ENCODE measurements at regions not wholly inside any gene's neighbourhood (a gene's known extent, or its start where the extent isn't known, plus 50 kb on each side); places are given as distances from the start of the nearest gene placed in this dataset.

- Histone ChIP-seq H3K36me3 (ENCODE audit: control insufficient read depth, insufficient read depth, low read length) (no peaks in the 10 kb centered on the region), H3K4me1 (ENCODE audit: control insufficient read depth, insufficient read depth, low read length) (no peaks in the 10 kb centered on the region), H3K27ac (ENCODE audit: low read depth, low read length) (no peak overlapping the region), H3K9ac (ENCODE audit: extremely low read depth, low read length, poor library complexity, severe bottlenecking) (no peak overlapping the region), H3K4me3 (ENCODE audit: low read length) (no peak overlapping the region), H3K27me3 (ENCODE audit: control insufficient read depth, insufficient read depth, low read length, poor library complexity, severe bottlenecking) (no peaks in the 10 kb centered on the region), H3K9me3 (ENCODE audit: control insufficient read depth, low read length) (no peaks in the 10 kb centered on the region)
- no peak for DNase-seq
- H3K4me1 Mint-ChIP-seq: no peaks in the 10 kb centered on the region
- H3K4me3 Mint-ChIP-seq: no peak overlapping the region
- peaks cover 13% of the 10 kb centered on the region for H3K36me3 Mint-ChIP-seq (ENCODE audit: low read depth)
- H3K9me3 Mint-ChIP-seq: peaks cover 34% of the 10 kb centered on the region
- 84% methylated on average over 4 of the region's 4 CpGs; no CpG with 5 or more reads in 1 of the 2 experiments for WGBS, 2 experiments (ENCODE audit: insufficient coverage in 1 of 2, insufficient read length in 1 of 2)
- no peak for TF ChIP-seq CTCF (conservative IDR thresholded peaks at IDR 0.05)
- no peaks in the 10 kb centered on the region for H3K27me3 Mint-ChIP-seq (ENCODE audit: insufficient read depth)
- no peak overlapping the region for H3K27ac Mint-ChIP-seq
These were observed 319.1 kb upstream of the CT83 start for GRCh38 chrX:116781926-116782325.

DNA sequence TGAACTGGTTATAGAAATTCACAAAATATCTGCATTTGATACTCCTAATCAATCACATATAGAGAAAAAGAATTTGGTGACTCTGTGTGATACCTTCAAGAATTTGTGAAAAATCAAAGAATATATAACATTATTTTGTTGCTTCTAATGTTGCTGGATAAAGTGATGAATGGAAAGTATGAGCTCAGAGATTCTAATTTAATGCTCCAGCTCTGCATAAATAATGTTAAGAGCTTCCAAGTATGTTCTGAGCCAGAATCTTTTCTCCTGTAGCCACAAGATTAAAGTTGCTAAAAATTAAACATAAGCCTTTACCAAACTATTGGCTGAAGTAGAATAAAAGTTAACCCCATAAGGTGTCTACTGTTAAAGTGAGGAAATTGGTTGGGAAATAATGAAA is 294.7 kb upstream of the CT83 start:
- Histone ChIP-seq H3K4me1 (ENCODE audit: control insufficient read depth, insufficient read depth, low read length) (no peaks in the 10 kb centered on the region), H3K9ac (ENCODE audit: extremely low read depth, low read length, poor library complexity, severe bottlenecking) (no peak overlapping the region), H3K27ac (ENCODE audit: low read depth, low read length) (no peak overlapping the region), H3K27me3 (ENCODE audit: control insufficient read depth, insufficient read depth, low read length, poor library complexity, severe bottlenecking) (no peaks in the 10 kb centered on the region), H3K4me3 (ENCODE audit: low read length) (no peak overlapping the region), H3K36me3 (ENCODE audit: control insufficient read depth, insufficient read depth, low read length) (no peaks in the 10 kb centered on the region), H3K9me3 (ENCODE audit: control insufficient read depth, low read length) (no peaks in the 10 kb centered on the region)
- peaks cover 3% of the 10 kb centered on the region for H3K36me3 Mint-ChIP-seq (ENCODE audit: low read depth)
- H3K9me3 Mint-ChIP-seq: no peaks in the 10 kb centered on the region
- H3K4me3 Mint-ChIP-seq: no peak overlapping the region
- no peak for DNase-seq
- no peaks in the 10 kb centered on the region for H3K4me1 Mint-ChIP-seq
- no peak for TF ChIP-seq CTCF (conservative IDR thresholded peaks at IDR 0.05)
- no peak overlapping the region for H3K27ac Mint-ChIP-seq
- no peaks in the 10 kb centered on the region for H3K27me3 Mint-ChIP-seq (ENCODE audit: insufficient read depth)

GRCh38 chrX:116756958-116757357 is 294.2 kb upstream of the CT83 start:
- Mint-ChIP-seq H3K27me3 (ENCODE audit: insufficient read depth) (no peaks in the 10 kb centered on the region), H3K4me1 (no peaks in the 10 kb centered on the region), H3K27ac (no peak overlapping the region), H3K36me3 (ENCODE audit: low read depth) (peaks cover 3% of the 10 kb centered on the region), H3K9me3 (no peaks in the 10 kb centered on the region), H3K4me3 (no peak overlapping the region)
- no peak overlapping the region for H3K27ac ChIP-seq (ENCODE audit: low read depth, low read length)
- H3K36me3 ChIP-seq (ENCODE audit: control insufficient read depth, insufficient read depth, low read length): no peaks in the 10 kb centered on the region
- TF ChIP-seq CTCF (conservative IDR thresholded peaks at IDR 0.05): no peak
- H3K9me3 ChIP-seq (ENCODE audit: control insufficient read depth, low read length): no peaks in the 10 kb centered on the region
- no peak for DNase-seq
- H3K27me3 ChIP-seq (ENCODE audit: control insufficient read depth, insufficient read depth, low read length, poor library complexity, severe bottlenecking): no peaks in the 10 kb centered on the region
- no peak overlapping the region for H3K4me3 ChIP-seq (ENCODE audit: low read length)
- WGBS, 2 experiments (ENCODE audit: insufficient coverage in 1 of 2, insufficient read length in 1 of 2): 94% methylated on average over 1 of the region's 1 CpG; no CpG with 5 or more reads in 1 of the 2 experiments
- H3K4me1 ChIP-seq (ENCODE audit: control insufficient read depth, insufficient read depth, low read length): no peaks in the 10 kb centered on the region
- H3K9ac ChIP-seq (ENCODE audit: extremely low read depth, low read length, poor library complexity, severe bottlenecking): no peak overlapping the region
